Right renal cortex interstitium (tissue), 3 donors: ENCODE measurements at regions not wholly inside any gene's neighbourhood (a gene's known extent, or its start where the extent isn't known, plus 50 kb on each side); places are given as distances from the start of the nearest gene placed in this dataset.
"Not testable (repeated sequence)": the region's sequence is repeated elsewhere in the genome, so short reads cannot be mapped to it uniquely, and the experiment has no call there.

Experiments
- DNase-seq, 3 donors: peaks; one replicate each; pipeline ENCODE4 v3.0.0-alpha.2; 2013; ENCODE audit warnings: low read depth in 3 of 3, low spot score in 2 of 3

- peak in 1 of 3 donors; percentile 47 for DNase-seq
Observed at GRCh38 chr1:67609577-67610341, 75.2 kb upstream of the GADD45A start.

DNA sequence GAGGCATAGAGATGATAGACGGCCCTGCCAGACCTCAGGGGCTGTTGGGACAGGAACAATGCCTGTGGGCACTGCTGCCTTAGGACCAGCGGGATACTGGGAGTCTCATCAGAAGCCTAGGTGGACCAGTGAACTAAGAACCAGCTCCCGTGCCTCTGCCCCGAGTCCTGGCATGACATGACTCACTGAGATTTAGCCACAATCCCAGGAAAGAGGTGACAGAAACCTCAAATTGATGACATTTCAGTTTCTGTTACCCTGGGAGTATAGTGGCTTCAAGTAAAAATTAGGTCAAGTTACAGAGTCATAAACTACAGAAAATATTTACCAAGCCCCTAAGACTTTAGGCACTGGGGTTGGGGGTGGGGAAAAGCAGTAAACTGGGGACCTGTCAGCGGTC lies 74.6 kb upstream of the GADD45A start:
- no peak for DNase-seq

- no peak for DNase-seq
Observed at GRCh38 chr1:67611846-67612245, 73.2 kb upstream of the GADD45A start.

DNA sequence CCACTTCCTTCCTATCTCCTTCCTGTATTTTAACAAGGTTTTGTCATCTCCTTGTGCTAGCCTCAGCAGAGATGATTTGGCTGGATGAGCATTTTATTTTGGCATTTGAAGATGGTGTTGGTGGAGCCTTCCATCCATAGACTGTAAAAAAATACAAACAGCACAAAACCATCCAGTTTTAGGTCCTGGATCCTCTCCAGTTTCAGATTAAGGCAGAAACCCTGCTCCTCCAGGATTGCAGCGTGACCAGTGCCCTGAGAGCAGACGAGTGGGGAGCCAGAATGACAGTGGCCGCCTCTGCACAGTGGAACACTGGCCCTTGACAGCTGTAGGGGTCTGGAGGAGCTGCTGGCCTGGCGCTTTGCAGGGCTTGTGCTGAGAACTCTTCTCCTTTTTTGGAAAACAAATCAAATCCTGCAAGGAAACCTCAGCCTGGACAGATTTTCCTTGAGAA lies 72.2 kb upstream of the GADD45A start:
- no peak for DNase-seq

DNA sequence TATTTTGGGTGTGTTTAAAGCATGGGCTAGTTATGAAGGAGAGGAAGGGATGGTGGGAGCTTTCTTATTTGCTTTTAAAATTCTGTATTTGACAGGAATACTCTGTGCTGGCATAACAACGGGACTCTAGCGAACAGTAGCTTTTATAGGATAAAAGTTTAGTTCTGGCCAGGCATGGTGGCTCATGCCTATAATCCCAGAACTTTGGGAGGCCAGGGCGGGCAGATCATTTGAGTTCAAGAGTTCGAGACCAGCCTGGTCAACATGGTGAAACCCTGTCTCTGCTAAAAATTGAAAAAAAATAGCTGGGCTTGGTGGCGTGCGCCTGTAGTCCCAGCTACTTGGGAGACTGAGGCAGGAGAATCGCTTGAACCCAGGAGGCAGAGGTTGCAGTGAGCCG lies 71.5 kb upstream of the GADD45A start:
- DNase-seq = not testable (repeated sequence)

- no peak for DNase-seq
Observed at GRCh38 chr1:67614511-67614934, 70.5 kb upstream of the GADD45A start.

GRCh38 chr1:67615886-67616285 lies 69.1 kb upstream of the GADD45A start:
- no peak for DNase-seq

DNA sequence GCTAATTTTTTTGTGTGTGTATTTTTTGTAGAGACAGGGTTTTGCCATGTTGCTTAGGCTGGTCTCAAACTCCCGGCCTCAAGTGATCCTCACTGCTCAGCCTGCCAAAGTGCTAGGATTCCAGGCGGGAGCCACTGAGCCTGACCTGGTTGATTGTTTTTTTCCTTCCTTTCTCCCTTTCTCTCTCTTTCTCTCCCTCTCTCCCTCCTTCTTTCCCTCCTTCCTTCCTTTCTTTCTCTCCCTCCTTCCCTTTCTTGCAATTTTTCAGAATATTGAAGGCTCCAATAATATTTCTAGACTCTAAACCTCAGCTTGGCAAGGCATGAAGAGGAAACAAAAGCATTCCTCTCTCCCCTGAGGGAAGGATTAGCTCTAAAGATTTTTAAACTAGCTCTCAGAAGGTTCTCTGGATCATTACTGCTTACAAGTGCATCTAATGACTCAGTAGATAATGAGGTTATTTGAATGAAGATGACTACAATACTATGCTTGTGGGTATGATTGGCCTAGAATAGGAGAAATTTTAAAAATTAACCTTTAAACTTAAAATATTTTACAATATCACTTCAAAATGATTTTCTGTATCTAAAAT lies 68.5 kb upstream of the GADD45A start:
- DNase-seq = no peak

DNA sequence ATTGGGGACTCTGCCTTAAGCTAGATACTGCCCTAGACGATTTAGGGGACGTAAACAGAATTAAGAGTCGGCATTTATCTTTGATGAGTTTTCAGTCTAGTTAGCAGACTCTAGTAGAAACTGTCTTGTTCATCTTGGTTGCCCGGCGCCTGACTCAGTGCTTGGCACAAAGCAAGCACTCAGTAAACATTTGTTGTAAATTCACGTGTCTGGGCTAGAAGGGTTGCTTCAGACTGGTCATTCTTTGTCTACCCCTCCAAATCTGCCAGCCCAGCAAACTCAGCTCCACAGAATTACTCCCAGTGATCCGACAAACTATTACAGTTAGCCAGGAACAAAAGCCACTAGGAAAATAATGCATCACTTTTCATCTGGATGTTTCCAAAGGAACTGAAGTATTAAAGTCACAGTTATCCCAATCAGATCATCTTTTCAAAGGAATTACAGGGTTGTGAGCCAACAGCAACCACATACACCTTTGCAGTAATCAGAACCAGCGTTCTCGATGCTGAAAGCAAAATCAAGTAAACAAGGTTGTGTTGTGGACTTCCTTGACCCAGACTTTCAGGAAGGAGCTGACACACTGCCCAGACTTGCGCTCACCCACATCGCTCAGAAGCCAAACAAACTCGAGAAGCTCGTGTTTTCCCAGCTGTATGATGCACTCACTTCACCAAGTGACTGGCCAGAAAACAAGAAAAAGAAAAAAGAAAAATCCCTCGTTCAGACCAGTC lies 66.5 kb upstream of the GADD45A start:
- DNase-seq = no peak

DNA sequence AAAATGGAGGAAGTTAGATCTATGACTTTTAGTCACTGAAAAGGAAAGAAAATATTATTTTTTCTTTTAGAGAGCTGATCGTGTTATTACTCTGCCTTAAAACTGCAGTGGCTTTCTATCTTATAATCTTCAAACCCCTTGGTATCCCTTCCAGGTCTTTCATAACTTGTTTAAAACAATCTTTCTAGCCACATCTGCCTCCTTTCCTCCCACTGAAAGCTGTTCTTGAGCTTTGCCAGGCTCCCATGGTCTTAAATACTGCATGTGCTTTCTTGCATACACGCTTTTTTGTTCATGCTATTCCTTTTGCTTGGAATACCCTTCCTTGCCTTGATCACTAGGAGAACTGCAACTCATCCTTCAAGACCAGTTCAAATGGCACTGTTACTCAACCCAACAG lies 65.9 kb upstream of the GADD45A start:
- no peak for DNase-seq

- DNase-seq = no peak
Observed at GRCh38 chr1:67623906-67624305, 61.1 kb upstream of the GADD45A start.

DNA sequence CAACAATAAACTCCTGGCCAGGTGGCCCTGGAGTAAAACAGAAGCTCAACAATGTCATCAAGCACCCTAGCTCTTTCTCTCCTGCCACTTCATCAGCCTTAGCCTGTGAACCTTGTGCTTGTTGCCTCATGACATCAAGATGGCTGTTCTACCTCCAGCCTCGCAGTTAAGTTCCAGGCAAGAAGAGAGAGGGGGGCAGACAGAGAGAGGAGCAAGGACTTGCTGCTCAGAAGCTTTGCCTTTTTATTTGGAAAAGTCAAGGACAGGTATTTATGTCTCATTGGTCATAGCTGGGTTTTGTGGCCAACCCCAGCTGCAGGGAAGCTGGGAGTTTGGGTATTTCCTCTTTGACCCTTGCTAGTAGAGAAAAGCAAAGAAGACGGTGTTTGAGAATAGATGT lies 60.3 kb upstream of the GADD45A start:
- DNase-seq = no peak

DNA sequence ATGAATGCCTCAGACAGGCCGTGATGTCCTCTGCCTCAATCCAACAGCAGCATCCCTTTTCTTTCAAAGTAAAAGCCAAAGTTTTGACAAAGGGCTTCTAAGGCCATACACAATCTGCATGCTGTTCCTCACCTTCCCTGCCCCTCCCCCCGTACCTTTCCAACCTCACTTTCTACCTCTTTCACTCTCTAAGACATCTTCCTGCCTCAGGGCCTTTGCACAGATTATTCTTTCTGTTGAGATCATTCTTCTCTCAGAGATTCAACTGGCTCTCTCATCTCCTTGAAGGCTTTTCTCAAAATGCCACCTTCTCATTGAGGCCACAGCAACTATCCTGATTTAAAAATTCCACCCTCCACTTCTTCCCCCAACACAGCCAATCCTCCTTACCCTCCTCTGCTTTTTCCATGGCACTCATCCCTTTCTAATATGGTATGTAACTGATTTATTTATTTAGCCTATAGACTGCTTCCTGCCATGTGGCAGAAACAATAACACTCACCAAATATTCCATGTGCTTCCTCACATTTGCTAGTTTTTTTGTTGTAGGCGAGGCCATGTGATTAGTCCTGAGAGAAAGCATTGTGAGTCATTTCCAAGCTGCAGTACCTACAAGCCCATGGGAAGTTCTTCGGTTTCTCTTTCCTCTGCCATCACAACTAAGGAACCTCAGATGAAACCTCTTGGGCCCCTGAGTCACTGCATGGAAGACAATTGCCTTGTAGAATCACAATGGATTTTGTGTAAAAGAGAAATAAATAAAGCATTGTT lies 58.7 kb upstream of the GADD45A start:
- DNase-seq = no peak

GRCh38 chr1:67626861-67627235 lies 58.2 kb upstream of the GADD45A start:
- DNase-seq = no peak

DNA sequence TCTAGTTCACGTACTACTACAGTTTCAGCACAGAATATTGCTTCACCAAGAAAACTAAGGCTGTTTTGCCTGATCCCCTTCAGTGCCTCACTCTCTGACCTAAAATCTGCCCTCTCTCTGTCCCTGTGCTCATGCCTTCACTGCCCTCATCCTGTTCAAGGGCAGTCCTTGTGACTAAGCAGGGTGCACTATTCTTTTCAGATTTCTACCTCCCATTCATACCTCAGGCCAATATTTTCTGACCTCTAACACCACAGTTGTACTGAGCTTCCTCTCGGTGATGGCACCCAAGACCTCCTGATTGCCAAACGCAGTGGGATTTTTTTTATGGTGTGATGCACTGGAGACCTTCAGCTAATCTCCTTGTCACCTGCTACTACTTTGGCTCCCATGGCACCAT lies 57.7 kb upstream of the GADD45A start:
- no peak for DNase-seq

DNA sequence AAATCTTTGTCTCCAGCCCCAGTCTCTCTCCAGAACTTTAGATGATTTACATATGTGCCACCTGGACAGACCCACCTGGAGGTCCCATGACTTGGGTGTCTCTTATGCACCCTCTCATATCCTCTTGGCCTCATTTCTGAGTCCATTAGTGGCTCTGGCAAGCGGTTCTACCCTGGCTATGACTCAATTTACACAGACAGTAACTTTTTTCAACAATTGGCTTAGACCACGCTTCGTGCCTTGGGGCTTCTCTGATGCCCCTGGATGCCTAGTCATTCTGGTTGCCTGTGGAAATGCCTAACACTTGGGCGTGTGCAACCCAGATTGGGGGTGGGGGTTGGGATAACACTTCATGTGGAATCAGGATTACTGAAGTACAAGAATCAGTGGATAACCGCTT lies 57.1 kb upstream of the GADD45A start:
- no peak for DNase-seq

- DNase-seq = no peak
Observed at GRCh38 chr1:67629370-67630075, 55.5 kb upstream of the GADD45A start.

DNA sequence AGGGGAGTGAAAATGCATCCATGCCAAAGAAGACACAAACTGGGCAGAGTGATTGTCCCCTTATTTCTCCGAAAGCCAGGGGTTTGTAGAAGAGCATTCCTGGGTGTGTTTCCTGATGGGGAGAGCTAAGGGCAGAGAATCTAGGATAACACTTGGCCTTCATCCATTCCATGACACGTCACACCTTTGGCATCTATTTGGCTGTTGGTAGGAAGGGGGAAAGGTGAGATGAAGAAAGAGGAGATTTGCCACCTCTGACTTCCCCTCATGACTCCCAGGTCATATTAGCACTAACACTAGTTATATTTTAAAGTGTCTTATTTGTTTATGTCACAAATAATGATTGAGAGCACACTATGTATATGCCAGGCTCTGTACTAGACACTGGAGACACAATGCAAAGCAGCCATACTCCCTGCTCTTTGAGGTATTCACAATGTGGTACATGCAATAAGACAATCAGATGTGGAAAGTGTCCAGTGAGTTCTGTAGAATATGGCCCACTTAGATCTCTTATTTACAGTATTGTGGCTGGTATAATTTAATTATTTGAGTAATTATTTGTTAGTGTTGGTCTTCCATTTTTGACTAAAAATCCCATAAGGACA lies 54.5 kb upstream of the GADD45A start:
- DNase-seq = no peak

GRCh38 chr1:67632356-67632755 lies 52.6 kb upstream of the GADD45A start:
- no peak for DNase-seq
